IPS DF 6.9 (cell line): ENCODE measurements at regions not wholly inside any gene's neighbourhood (a gene's known extent, or its start where the extent isn't known, plus 50 kb on each side); places are given as distances from the start of the nearest gene placed in this dataset.
"Not testable (repeated sequence)": the region's sequence is repeated elsewhere in the genome, so short reads cannot be mapped to it uniquely, and the experiment has no call there.

Experiments used
- DNase-seq: peaks from one replicate; pipeline ENCODE4 v3.0.0-alpha.2; 2013; ENCODE audit warnings: low read depth, low spot score
- H3K27ac ChIP-seq: one replicate; pipeline ENCODE4 v1.5.1; 2013; ENCODE audit warnings: low read length, control low read depth
- H3K27me3 ChIP-seq: 2 replicates; pipeline ENCODE4 v1.6.1; 2013; ENCODE audit warnings: mild to moderate bottlenecking, low read length; ENCODE audit not compliant: control insufficient read depth, insufficient read depth
- H3K36me3 ChIP-seq: 2 replicates; pipeline ENCODE4 v1.6.1; 2013; ENCODE audit warnings: low read length; ENCODE audit not compliant: control insufficient read depth, insufficient read depth
- H3K4me1 ChIP-seq: 2 replicates; pipeline ENCODE4 v1.6.1; 2013; ENCODE audit warnings: low read length; ENCODE audit not compliant: control insufficient read depth, insufficient read depth
- H3K4me3 ChIP-seq: 2 replicates; pipeline ENCODE4 v1.5.1; 2013; ENCODE audit warnings: mild to moderate bottlenecking, low read length
- H3K9me3 ChIP-seq: 2 replicates; pipeline ENCODE4 v1.6.1; 2013; ENCODE audit warnings: low read length, inconsistent platforms; ENCODE audit not compliant: control insufficient read depth, insufficient read depth
- WGBS: extraction: QIAGEN DNeasy Blood & Tissue Kit; methylation state at CpG from one replicate; pipeline ENCODE4 v1.1.7; 2013; ENCODE audit warnings: mixed read lengths, missing lambda C conversion rate; ENCODE audit not compliant: insufficient read length, insufficient coverage; 5-methylcytosine and 5-hydroxymethylcytosine counted together

DNA sequence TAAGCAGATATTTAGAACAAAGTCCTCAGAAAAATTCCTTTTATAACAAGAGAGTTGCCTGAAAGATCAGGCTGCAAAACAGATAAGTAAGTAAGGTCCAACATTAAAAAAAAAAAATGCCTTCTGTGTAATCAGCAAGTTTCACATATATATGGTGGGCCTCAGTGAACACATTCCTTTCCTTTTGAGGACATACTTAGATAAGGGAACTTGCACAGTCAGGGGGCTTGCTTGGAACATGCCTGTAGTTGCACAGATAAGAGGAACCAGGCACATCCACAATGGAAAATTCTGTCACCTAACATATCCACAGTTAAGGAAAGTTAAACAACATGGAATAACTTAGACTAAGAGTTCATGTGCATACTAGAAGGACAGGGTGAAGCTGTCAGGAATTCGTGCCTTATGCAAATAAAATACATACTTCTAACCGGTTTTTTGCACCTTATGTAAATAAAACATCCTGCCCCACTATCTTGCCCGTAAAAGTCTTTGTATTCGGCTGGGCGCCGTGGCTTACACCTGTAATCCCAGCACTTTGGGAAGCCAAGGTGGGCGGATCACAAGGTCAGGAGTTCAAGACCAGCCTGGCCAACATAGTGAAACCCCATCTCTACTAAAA, 257.3 kb downstream of the ZNF33B start:
- Histone ChIP-seq H3K36me3 (no peaks in the 10 kb centered on the region; the same call in 1 of the 2 replicates), H3K4me3 (no peak overlapping the region), H3K9me3 (peaks cover 7% of the 10 kb centered on the region), H3K4me1 (no peaks in the 10 kb centered on the region), H3K27ac (no peak overlapping the region), H3K27me3 (no peaks in the 10 kb centered on the region)
- WGBS = no CpG with 5 or more reads among the region's 7 CpGs
- DNase-seq = no peak

- Histone ChIP-seq H3K4me1 (no peaks in the 10 kb centered on the region), H3K36me3 (no peaks in the 10 kb centered on the region), H3K4me3 (peak overlapping the region; percentile 93), H3K27ac (no peak overlapping the region), H3K27me3 (no peaks in the 10 kb centered on the region), H3K9me3 (peaks cover 2% of the 10 kb centered on the region)
- DNase-seq = peak; percentile 52
- WGBS = no CpG with 5 or more reads among the region's 33 CpGs
These were observed 270.7 kb downstream of the ZNF33B start for GRCh38 chr10:42367532-42368230.

- Histone ChIP-seq H3K4me3 (no peak overlapping the region), H3K4me1 (no peaks in the 10 kb centered on the region)
These were observed 286.6 kb downstream of the ZNF33B start for GRCh38 chr10:42351745-42352144.

DNA sequence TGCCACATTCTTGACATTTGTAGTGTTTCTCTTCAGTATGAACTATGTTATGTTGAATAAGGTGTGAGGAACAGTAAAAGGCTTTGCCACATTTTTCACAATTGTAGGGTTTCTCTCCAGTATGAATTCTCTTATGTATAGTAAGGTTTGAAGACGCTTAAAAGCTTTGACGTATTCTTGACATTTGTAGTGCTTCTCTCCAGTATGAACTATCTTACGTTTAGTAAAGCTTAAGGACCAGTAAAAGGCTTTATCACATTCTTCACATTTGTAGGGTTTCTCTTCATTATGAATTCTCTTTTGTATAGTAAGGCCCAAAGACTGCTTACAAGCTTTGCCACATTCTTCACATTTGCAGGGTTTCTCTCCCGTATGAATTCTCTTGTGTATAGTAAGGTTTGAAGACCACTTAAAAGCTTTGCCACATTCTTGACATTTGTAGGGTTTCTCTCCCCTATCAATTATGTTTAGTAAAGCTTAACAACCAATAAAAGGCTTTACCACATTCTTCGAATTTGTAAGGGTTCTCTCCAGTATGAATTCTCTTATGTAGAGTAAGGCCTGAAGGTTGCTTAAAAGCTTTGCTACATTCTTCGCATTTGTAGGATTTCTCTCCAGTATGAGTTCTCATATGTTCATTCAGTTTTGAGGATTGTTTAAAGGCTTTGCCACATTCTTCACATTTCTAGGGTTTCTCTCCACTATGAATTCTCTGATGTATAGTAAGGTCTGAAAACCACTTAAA, 301.6 kb downstream of the ZNF33B start:
- not testable (repeated sequence) for H3K4me1 ChIP-seq, H3K4me3 ChIP-seq, H3K36me3 ChIP-seq, H3K27ac ChIP-seq, H3K9me3 ChIP-seq, H3K27me3 ChIP-seq, DNase-seq
- no CpG with 5 or more reads among the region's 6 CpGs for WGBS

More at GRCh38 chr10:42351745-42352144, 286.6 kb downstream of the ZNF33B start:
- no peaks in the 10 kb centered on the region for H3K9me3 ChIP-seq
- H3K27ac ChIP-seq = no peak overlapping the region
- DNase-seq = no peak
- H3K36me3 ChIP-seq = no peaks in the 10 kb centered on the region
- no peaks in the 10 kb centered on the region for H3K27me3 ChIP-seq
- WGBS = no CpG with 5 or more reads among the region's 1 CpG

DNA sequence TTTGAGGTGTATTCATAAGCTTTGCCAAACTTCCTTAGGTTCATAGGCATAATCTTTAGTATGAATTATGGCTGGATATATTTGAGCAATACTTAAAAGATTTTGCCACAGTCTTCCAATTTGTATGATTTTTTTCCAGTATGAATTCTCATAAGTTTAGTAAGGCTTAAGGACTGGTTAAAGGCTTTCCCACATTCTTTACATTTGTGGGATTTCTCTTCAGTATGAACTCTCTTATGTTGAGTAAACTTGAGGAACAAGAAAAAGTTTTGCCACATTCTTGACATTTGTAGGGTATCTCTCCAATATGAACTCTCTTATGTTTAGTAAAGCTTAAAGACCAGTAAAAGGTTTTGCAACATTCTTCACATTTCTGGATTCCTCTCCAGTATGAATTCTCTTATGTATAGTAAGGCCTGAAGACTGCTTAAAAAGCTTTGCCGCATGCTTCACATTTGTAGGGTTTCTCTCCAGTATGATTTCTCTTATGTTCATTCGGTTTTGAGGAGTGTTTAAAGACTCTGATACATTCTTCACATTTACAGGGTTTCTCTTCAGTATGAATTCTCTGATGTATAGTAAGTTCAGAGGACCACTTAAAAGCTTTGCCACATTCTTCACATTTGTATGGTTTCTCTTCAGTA, 302.6 kb downstream of the ZNF33B start:
- H3K36me3 ChIP-seq, H3K27ac ChIP-seq, H3K4me1 ChIP-seq, DNase-seq, H3K9me3 ChIP-seq, H3K4me3 ChIP-seq, H3K27me3 ChIP-seq: not testable (repeated sequence)
- no CpG with 5 or more reads among the region's 2 CpGs for WGBS

DNA sequence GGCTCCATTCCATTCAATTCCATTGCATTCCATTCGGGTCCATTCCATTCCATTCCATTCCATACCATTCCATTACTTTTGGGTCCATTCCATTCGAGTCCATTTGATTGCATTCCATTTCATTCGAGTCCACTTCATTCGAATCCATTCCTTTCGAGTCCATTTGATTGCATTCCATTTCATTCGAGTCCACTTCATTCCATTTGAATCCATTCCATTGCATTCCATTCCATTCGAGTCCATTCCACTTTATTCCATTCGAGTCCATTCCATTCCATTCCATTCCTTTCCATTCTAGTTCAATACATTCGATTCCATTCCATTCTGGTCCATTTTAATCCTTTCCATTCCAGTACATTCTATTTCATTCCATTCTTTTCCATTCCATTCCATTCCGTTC, 334.0 kb downstream of the ZNF33B start:
- no peak overlapping the region for H3K4me3 ChIP-seq
- no peaks in the 10 kb centered on the region for H3K4me1 ChIP-seq
- no peak overlapping the region for H3K27ac ChIP-seq
- no peaks in the 10 kb centered on the region for H3K36me3 ChIP-seq
- WGBS = 100% methylated on average over 1 of the region's 10 CpGs
- peaks cover 32% of the 10 kb centered on the region for H3K9me3 ChIP-seq
- no peaks in the 10 kb centered on the region for H3K27me3 ChIP-seq
- DNase-seq = no peak

GRCh38 chr10:42281896-42282295, 356.5 kb downstream of the ZNF33B start:
- H3K36me3 ChIP-seq, H3K4me1 ChIP-seq, DNase-seq, H3K4me3 ChIP-seq, H3K27ac ChIP-seq, H3K27me3 ChIP-seq, H3K9me3 ChIP-seq: not testable (repeated sequence)
- no CpG with 5 or more reads among the region's 21 CpGs for WGBS

DNA sequence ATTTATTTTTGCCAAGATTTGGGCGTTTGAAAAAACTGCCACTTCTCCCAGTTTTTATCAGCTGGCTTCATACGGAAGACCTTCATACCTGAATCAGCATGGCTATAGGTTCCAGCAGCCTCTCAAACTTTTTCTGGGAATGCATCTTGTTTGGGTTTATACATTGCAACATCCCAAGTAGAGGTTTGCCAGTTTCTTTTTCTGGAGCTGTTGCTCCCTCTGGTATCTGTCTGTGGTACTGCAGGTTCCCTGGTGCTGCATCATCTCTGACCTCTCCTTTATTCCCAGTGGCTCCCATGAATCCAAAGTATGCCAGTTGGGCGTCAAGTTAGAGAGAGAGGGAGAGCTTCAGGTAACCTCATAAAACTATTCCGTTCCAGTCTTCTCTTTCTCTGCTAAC, 368.6 kb downstream of the ZNF33B start:
- not testable (repeated sequence) for H3K36me3 ChIP-seq, H3K4me3 ChIP-seq, H3K9me3 ChIP-seq, H3K4me1 ChIP-seq, DNase-seq, H3K27ac ChIP-seq, H3K27me3 ChIP-seq
- WGBS = no CpG with 5 or more reads among the region's 4 CpGs

GRCh38 chr10:42263259-42263658, 375.1 kb downstream of the ZNF33B start:
- not testable (repeated sequence) for DNase-seq, H3K36me3 ChIP-seq, H3K27ac ChIP-seq, H3K27me3 ChIP-seq, H3K9me3 ChIP-seq, H3K4me1 ChIP-seq, H3K4me3 ChIP-seq
- no CpG with 5 or more reads among the region's 6 CpGs for whole genome bisulfite sequencing

DNA sequence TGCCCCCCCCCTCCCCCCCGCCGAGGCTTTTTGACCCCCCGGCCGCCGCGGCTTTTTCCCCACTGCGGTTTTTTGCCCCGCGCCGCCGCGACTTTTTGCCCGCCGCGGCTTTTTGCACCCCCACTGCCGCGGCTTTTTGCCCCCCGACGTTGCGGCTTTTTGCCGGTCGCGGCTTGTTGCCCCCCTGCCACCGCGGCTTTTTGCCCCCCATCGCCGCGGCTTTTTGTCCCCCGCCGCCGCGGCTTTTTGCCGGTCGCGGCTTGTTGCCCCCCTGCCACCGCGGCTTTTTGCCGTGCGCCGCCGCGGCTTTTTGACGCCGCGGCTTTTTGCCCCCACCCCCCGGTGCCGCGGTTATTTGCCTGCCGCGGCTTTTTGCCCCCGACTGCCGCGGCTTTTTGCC, 395.4 kb downstream of the ZNF33B start:
- not testable (repeated sequence) for H3K4me1 ChIP-seq, DNase-seq, H3K36me3 ChIP-seq, H3K27ac ChIP-seq, H3K27me3 ChIP-seq, H3K4me3 ChIP-seq, H3K9me3 ChIP-seq
- no CpG with 5 or more reads among the region's 53 CpGs for WGBS
